IPS-18a (cell line): ENCODE measurements at regions not wholly inside any gene's neighbourhood (a gene's known extent, or its start where the extent isn't known, plus 50 kb on each side); places are given as distances from the start of the nearest gene placed in this dataset.
"Not testable (repeated sequence)": the region's sequence is repeated elsewhere in the genome, so short reads cannot be mapped to it uniquely, and the experiment has no call there.

Experiments
- H3K27ac ChIP-seq: one replicate; pipeline ENCODE4 v1.5.1; 2013; ENCODE audit warnings: low read length
- H3K27me3 ChIP-seq: one replicate; pipeline ENCODE4 v1.6.1; 2013; ENCODE audit warnings: mild to moderate bottlenecking, low read length; ENCODE audit not compliant: control insufficient read depth, insufficient read depth
- H3K36me3 ChIP-seq: one replicate; pipeline ENCODE4 v1.6.1; 2013; ENCODE audit warnings: low read depth, low read length; ENCODE audit not compliant: control insufficient read depth
- H3K4me1 ChIP-seq: one replicate; pipeline ENCODE4 v1.6.1; 2013; ENCODE audit warnings: low read depth, low read length; ENCODE audit not compliant: control insufficient read depth
- H3K4me3 ChIP-seq: one replicate; pipeline ENCODE4 v1.5.1; 2013; ENCODE audit warnings: low read length
- H3K9ac ChIP-seq: one replicate; pipeline ENCODE4 v1.6.1; 2013; ENCODE audit warnings: mild to moderate bottlenecking, low read length, moderate library complexity
- H3K9me3 ChIP-seq: one replicate; pipeline ENCODE4 v1.6.1; 2013; ENCODE audit warnings: low read depth, low read length; ENCODE audit not compliant: control insufficient read depth

- Histone ChIP-seq H3K4me1 (no peaks in the 10 kb centered on the region), H3K9ac (no peak overlapping the region), H3K9me3 (no peaks in the 10 kb centered on the region), H3K27me3 (no peaks in the 10 kb centered on the region), H3K4me3 (no peak overlapping the region), H3K27ac (no peak overlapping the region), H3K36me3 (no peaks in the 10 kb centered on the region)
Observed at GRCh38 chr7:109391240-109391639, 821.6 kb downstream of the DNAJB9 start.

- peaks cover 10% of the 10 kb centered on the region for H3K4me1 ChIP-seq
- H3K4me3 ChIP-seq = no peak overlapping the region
- H3K9me3 ChIP-seq = no peaks in the 10 kb centered on the region
- no peak overlapping the region for H3K27ac ChIP-seq
- H3K9ac ChIP-seq = no peak overlapping the region
- H3K36me3 ChIP-seq = no peaks in the 10 kb centered on the region
- no peaks in the 10 kb centered on the region for H3K27me3 ChIP-seq
Observed at GRCh38 chr7:109402107-109402506, 832.4 kb downstream of the DNAJB9 start.

GRCh38 chr7:109407756-109408155, 838.1 kb downstream of the DNAJB9 start:
- no peak overlapping the region for H3K4me3 ChIP-seq
- no peaks in the 10 kb centered on the region for H3K36me3 ChIP-seq
- no peak overlapping the region for H3K27ac ChIP-seq
- H3K9me3 ChIP-seq = no peaks in the 10 kb centered on the region
- H3K27me3 ChIP-seq = no peaks in the 10 kb centered on the region
- H3K9ac ChIP-seq = no peak overlapping the region
- H3K4me1 ChIP-seq = peaks cover 10% of the 10 kb centered on the region

GRCh38 chr7:109437957-109438356, 868.3 kb downstream of the DNAJB9 start:
- H3K4me1 ChIP-seq = no peaks in the 10 kb centered on the region
- H3K27me3 ChIP-seq = no peaks in the 10 kb centered on the region
- H3K27ac ChIP-seq = no peak overlapping the region
- no peak overlapping the region for H3K4me3 ChIP-seq
- no peaks in the 10 kb centered on the region for H3K36me3 ChIP-seq
- H3K9me3 ChIP-seq = no peaks in the 10 kb centered on the region
- no peak overlapping the region for H3K9ac ChIP-seq

- Histone ChIP-seq H3K36me3 (no peaks in the 10 kb centered on the region), H3K9me3 (no peaks in the 10 kb centered on the region), H3K27me3 (no peaks in the 10 kb centered on the region), H3K4me1 (no peaks in the 10 kb centered on the region), H3K4me3 (no peak overlapping the region), H3K27ac (no peak overlapping the region), H3K9ac (no peak overlapping the region)
Observed at GRCh38 chr7:109449760-109450159, 880.1 kb downstream of the DNAJB9 start.

GRCh38 chr7:109456116-109456515, 886.4 kb downstream of the DNAJB9 start:
- Histone ChIP-seq H3K27ac (no peak overlapping the region), H3K27me3 (no peaks in the 10 kb centered on the region), H3K36me3 (no peaks in the 10 kb centered on the region), H3K9me3 (no peaks in the 10 kb centered on the region), H3K4me3 (no peak overlapping the region), H3K9ac (no peak overlapping the region), H3K4me1 (no peaks in the 10 kb centered on the region)

GRCh38 chr7:109460296-109460695, 890.6 kb downstream of the DNAJB9 start:
- Histone ChIP-seq H3K27ac (no peak overlapping the region), H3K27me3 (no peaks in the 10 kb centered on the region), H3K9ac (no peak overlapping the region), H3K9me3 (no peaks in the 10 kb centered on the region), H3K4me1 (no peaks in the 10 kb centered on the region), H3K4me3 (no peak overlapping the region), H3K36me3 (no peaks in the 10 kb centered on the region)

- H3K4me1 ChIP-seq = no peaks in the 10 kb centered on the region
- no peak overlapping the region for H3K9ac ChIP-seq
- H3K9me3 ChIP-seq = no peaks in the 10 kb centered on the region
- no peak overlapping the region for H3K4me3 ChIP-seq
- no peak overlapping the region for H3K27ac ChIP-seq
- H3K27me3 ChIP-seq = no peaks in the 10 kb centered on the region
- H3K36me3 ChIP-seq = no peaks in the 10 kb centered on the region
Observed at GRCh38 chr7:109462171-109462570, 892.5 kb downstream of the DNAJB9 start.

- not testable (repeated sequence) for H3K4me1 ChIP-seq, H3K36me3 ChIP-seq, H3K9me3 ChIP-seq, H3K27me3 ChIP-seq, H3K4me3 ChIP-seq, H3K27ac ChIP-seq, H3K9ac ChIP-seq
Observed at GRCh38 chr7:109467729-109468128, 898.1 kb downstream of the DNAJB9 start.

- Histone ChIP-seq H3K4me1 (no peaks in the 10 kb centered on the region), H3K27ac (no peak overlapping the region), H3K36me3 (no peaks in the 10 kb centered on the region), H3K9me3 (no peaks in the 10 kb centered on the region), H3K27me3 (no peaks in the 10 kb centered on the region), H3K4me3 (no peak overlapping the region), H3K9ac (no peak overlapping the region)
Observed at GRCh38 chr7:109473172-109473571, 903.5 kb downstream of the DNAJB9 start.

GRCh38 chr7:109476409-109476808, 906.7 kb downstream of the DNAJB9 start:
- no peak overlapping the region for H3K27ac ChIP-seq
- H3K9me3 ChIP-seq = no peaks in the 10 kb centered on the region
- H3K36me3 ChIP-seq = no peaks in the 10 kb centered on the region
- no peaks in the 10 kb centered on the region for H3K4me1 ChIP-seq
- H3K9ac ChIP-seq = no peak overlapping the region
- H3K27me3 ChIP-seq = no peaks in the 10 kb centered on the region
- H3K4me3 ChIP-seq = no peak overlapping the region

- Histone ChIP-seq H3K4me1 (no peaks in the 10 kb centered on the region), H3K27ac (no peak overlapping the region), H3K27me3 (no peaks in the 10 kb centered on the region), H3K36me3 (no peaks in the 10 kb centered on the region), H3K4me3 (no peak overlapping the region), H3K9ac (no peak overlapping the region), H3K9me3 (no peaks in the 10 kb centered on the region)
Observed at GRCh38 chr7:109479388-109479787, 909.7 kb downstream of the DNAJB9 start.
